ENCODE measurements at regions not wholly inside any gene's neighbourhood (a gene's known extent, or its start where the extent isn't known, plus 50 kb on each side); places are given as distances from the start of the nearest gene placed in this dataset.
A peak's percentile ranks its signal among the peaks of the same experiment; 100 is the strongest.

- H3K4me3 ChIP-seq (ENCODE audit: low read depth, low read length) = no peak overlapping the region
- no peaks in the 10 kb centered on the region for H3K27me3 ChIP-seq (ENCODE audit: control insufficient read depth, insufficient read depth, low read length)
- no peak for TF ChIP-seq CTCF (IDR thresholded peaks at IDR 0.05; ENCODE audit: insufficient read depth, low read depth, low read length)
- H3K36me3 ChIP-seq (ENCODE audit: control insufficient read depth, insufficient read depth, low read length) = no peaks in the 10 kb centered on the region
- DNase-seq (ENCODE audit: low read depth) = no peak
- POLR2A ChIA-PET = no interaction called here
- CTCF ChIA-PET = no interaction called here
Observed at GRCh38 chr4:151951671-151952050, 190.9 kb upstream of the GATB start.

GRCh38 chr4:151950993-151951670 is 190.3 kb upstream of the GATB start:
- H3K4me3 ChIP-seq (ENCODE audit: low read depth, low read length) = no peak overlapping the region
- H3K36me3 ChIP-seq (ENCODE audit: control insufficient read depth, insufficient read depth, low read length) = no peaks in the 10 kb centered on the region
- ChIA-PET CTCF (no interaction called here), POLR2A (no interaction called here)
- H3K27me3 ChIP-seq (ENCODE audit: control insufficient read depth, insufficient read depth, low read length) = no peaks in the 10 kb centered on the region
- TF ChIP-seq CTCF (IDR thresholded peaks at IDR 0.05; ENCODE audit: insufficient read depth, low read depth, low read length) = no peak
- DNase-seq (ENCODE audit: low read depth) = no peak

GRCh38 chr4:151948351-151949016 is 187.7 kb upstream of the GATB start:
- Histone ChIP-seq H3K27me3 (ENCODE audit: control insufficient read depth, insufficient read depth, low read length) (no peaks in the 10 kb centered on the region), H3K4me3 (ENCODE audit: low read depth, low read length) (no peak overlapping the region), H3K36me3 (ENCODE audit: control insufficient read depth, insufficient read depth, low read length) (no peaks in the 10 kb centered on the region)
- peak; percentile 23 for DNase-seq (ENCODE audit: low read depth)
- ChIA-PET POLR2A (no interaction called here), CTCF (no interaction called here)
- TF ChIP-seq CTCF (IDR thresholded peaks at IDR 0.05; ENCODE audit: insufficient read depth, low read depth, low read length) = no peak

- ChIA-PET CTCF (no interaction called here), POLR2A (no interaction called here)
- no peak for TF ChIP-seq CTCF (IDR thresholded peaks at IDR 0.05; ENCODE audit: insufficient read depth, low read depth, low read length)
- Histone ChIP-seq H3K36me3 (ENCODE audit: control insufficient read depth, insufficient read depth, low read length) (no peaks in the 10 kb centered on the region), H3K4me3 (ENCODE audit: low read depth, low read length) (no peak overlapping the region), H3K27me3 (ENCODE audit: control insufficient read depth, insufficient read depth, low read length) (no peaks in the 10 kb centered on the region)
- no peak for DNase-seq (ENCODE audit: low read depth)
Observed at GRCh38 chr4:151946718-151947117, 185.9 kb upstream of the GATB start.

- Histone ChIP-seq H3K4me3 (ENCODE audit: low read depth, low read length) (no peak overlapping the region), H3K27me3 (ENCODE audit: control insufficient read depth, insufficient read depth, low read length) (no peaks in the 10 kb centered on the region), H3K36me3 (ENCODE audit: control insufficient read depth, insufficient read depth, low read length) (no peaks in the 10 kb centered on the region)
- ChIA-PET CTCF (no interaction called here), POLR2A (no interaction called here)
- no peak for DNase-seq (ENCODE audit: low read depth)
- TF ChIP-seq CTCF (IDR thresholded peaks at IDR 0.05; ENCODE audit: insufficient read depth, low read depth, low read length) = no peak
Observed at GRCh38 chr4:151942971-151943370, 182.2 kb upstream of the GATB start.

Data from BJ (cell line).